Loucy (cell line): ENCODE measurements at regions not wholly inside any gene's neighbourhood (a gene's known extent, or its start where the extent isn't known, plus 50 kb on each side); places are given as distances from the start of the nearest gene placed in this dataset.

Experiments
- H2AFZ ChIP-seq: fragments of 200-600 bp; sonication (generic); 2 replicates; pipeline ENCODE4 v1.6.0; 2016; ENCODE audit warnings: antibody characterized with exemption, mild to moderate bottlenecking, low read length, moderate library complexity
- H3F3A ChIP-seq: fragments of 200-600 bp; 2 replicates; pipeline ENCODE4 v1.6.0; 2016; ENCODE audit warnings: antibody characterized with exemption, low read depth, mild to moderate bottlenecking
- H3K27me3 ChIP-seq: fragments of 200-600 bp; sonication (generic); 2 replicates; pipeline ENCODE4 v1.6.1; 2014; ENCODE audit warnings: low read length, mild to moderate bottlenecking; ENCODE audit not compliant: insufficient read depth, poor library complexity, severe bottlenecking
- H3K36me3 ChIP-seq: fragments of 200-600 bp; sonication (generic); 2 replicates; pipeline ENCODE4 v1.6.1; 2016; ENCODE audit warnings: low read length; ENCODE audit not compliant: insufficient read depth
- H3K4me1 ChIP-seq: fragments of 200-600 bp; sonication (generic); 2 replicates; pipeline ENCODE4 v1.5.1; 2014; ENCODE audit warnings: low read length, mild to moderate bottlenecking; ENCODE audit not compliant: insufficient read depth, poor library complexity, severe bottlenecking
- H3K4me2 ChIP-seq: fragments of 200-600 bp; sonication (generic); 2 replicates; pipeline ENCODE4 v1.6.0; 2014; ENCODE audit warnings: antibody characterized with exemption, low read length, low read depth, mild to moderate bottlenecking; ENCODE audit not compliant: poor library complexity, severe bottlenecking
- H3K4me3 ChIP-seq: fragments of 200-600 bp; sonication (generic); 2 replicates; pipeline ENCODE4 v1.5.1; 2014; ENCODE audit warnings: low read length, mild to moderate bottlenecking, mixed read lengths; ENCODE audit not compliant: poor library complexity, severe bottlenecking
- H3K79me2 ChIP-seq: fragments of 200-600 bp; sonication (generic); 2 replicates; pipeline ENCODE4 v1.6.1; 2014; ENCODE audit warnings: low read length; ENCODE audit not compliant: insufficient read depth
- H3K9ac ChIP-seq: fragments of 200-600 bp; sonication (generic); 2 replicates; pipeline ENCODE4 v1.6.0; 2014; ENCODE audit warnings: mild to moderate bottlenecking, low read depth, low read length, moderate library complexity; ENCODE audit not compliant: poor library complexity, severe bottlenecking
- H3K9me2 ChIP-seq: fragments of 200-600 bp; sonication (generic); replicated peaks from 2 replicates; pipeline ENCODE4 v1.6.1; 2016; ENCODE audit warnings: low read depth, low read length, mixed read lengths
- H3K9me3 ChIP-seq: fragments of 200-600 bp; sonication (generic); 2 replicates; pipeline ENCODE4 v1.6.1; 2014; ENCODE audit warnings: mild to moderate bottlenecking, antibody characterized with exemption, low read length, low read depth; ENCODE audit not compliant: insufficient read depth
- H4K20me1 ChIP-seq: fragments of 200-600 bp; sonication (generic); 2 replicates; pipeline ENCODE4 v1.6.0; 2014; ENCODE audit warnings: antibody characterized with exemption, low read length, mild to moderate bottlenecking; ENCODE audit not compliant: insufficient read depth, poor library complexity, severe bottlenecking
- CTCF ChIP-seq: fragments of 200-600 bp; sonication (generic); conservative IDR thresholded peaks from 2 replicates; pipeline ENCODE4 v1.5.1; 2014; ENCODE audit warnings: mild to moderate bottlenecking, antibody characterized with exemption, low read length
- EZH2phosphoT487 ChIP-seq: fragments of 200-600 bp; IDR thresholded peaks from 2 replicates; pipeline ENCODE4 v1.6.1; 2018; ENCODE audit warnings: antibody characterized with exemption, mild to moderate bottlenecking, moderate library complexity, borderline replicate concordance

- Histone ChIP-seq H3K4me1 (no peaks in the 10 kb centered on the region), H3K9me3 (no peaks in the 10 kb centered on the region), H3K9ac (no peak overlapping the region), H3K9me2 (no peaks in the 10 kb centered on the region), H4K20me1 (no peaks in the 10 kb centered on the region), H2AFZ (no peak overlapping the region), H3K27me3 (no peaks in the 10 kb centered on the region), H3K4me2 (no peak overlapping the region), H3F3A (no peaks in the 10 kb centered on the region), H3K36me3 (no peaks in the 10 kb centered on the region), H3K4me3 (no peak overlapping the region), H3K79me2 (no peaks in the 10 kb centered on the region)
- TF ChIP-seq CTCF (no peak), EZH2phosphoT487 (no peak)
Measured at GRCh38 chr4:156568041-156568440, 403.6 kb downstream of the PDGFC start.

DNA sequence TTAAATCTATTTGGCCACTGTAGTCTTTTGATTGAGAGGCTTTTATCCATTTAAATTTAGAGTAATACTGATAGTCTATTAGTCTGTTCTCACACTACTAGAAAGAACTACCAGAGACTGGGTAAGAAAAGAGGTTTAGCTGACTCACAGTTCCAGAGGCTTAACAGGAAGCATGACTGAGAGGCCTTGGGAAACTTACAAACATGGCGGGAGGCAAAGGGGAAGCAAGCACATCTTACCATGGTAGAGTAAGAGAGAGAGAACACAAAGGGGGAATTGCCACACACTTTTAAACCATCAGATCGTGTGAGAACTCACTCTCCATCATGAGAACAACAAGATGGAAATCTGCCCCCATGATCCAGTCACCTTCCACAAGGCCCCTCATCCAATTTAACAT is 410.9 kb downstream of the PDGFC start:
- no peak overlapping the region for H3K4me2 ChIP-seq
- H3K4me3 ChIP-seq: no peak overlapping the region
- H3K4me1 ChIP-seq: no peaks in the 10 kb centered on the region
- no peaks in the 10 kb centered on the region for H3K9me3 ChIP-seq
- TF ChIP-seq EZH2phosphoT487: no peak
- TF ChIP-seq CTCF: no peak
- no peaks in the 10 kb centered on the region for H3K27me3 ChIP-seq
- H3K36me3 ChIP-seq: no peaks in the 10 kb centered on the region
- H3K79me2 ChIP-seq: no peaks in the 10 kb centered on the region
- H4K20me1 ChIP-seq: no peaks in the 10 kb centered on the region
- no peak overlapping the region for H2AFZ ChIP-seq
- H3K9me2 ChIP-seq: no peaks in the 10 kb centered on the region
- no peaks in the 10 kb centered on the region for H3F3A ChIP-seq
- no peak overlapping the region for H3K9ac ChIP-seq

GRCh38 chr4:156559346-156559745 is 412.3 kb downstream of the PDGFC start:
- Histone ChIP-seq H3F3A (no peaks in the 10 kb centered on the region), H3K9me3 (no peaks in the 10 kb centered on the region), H3K79me2 (no peaks in the 10 kb centered on the region), H3K9ac (no peak overlapping the region), H3K9me2 (no peaks in the 10 kb centered on the region), H2AFZ (no peak overlapping the region), H4K20me1 (no peaks in the 10 kb centered on the region), H3K36me3 (no peaks in the 10 kb centered on the region), H3K4me1 (no peaks in the 10 kb centered on the region), H3K27me3 (no peaks in the 10 kb centered on the region), H3K4me3 (no peak overlapping the region), H3K4me2 (no peak overlapping the region)
- no peak for TF ChIP-seq EZH2phosphoT487
- TF ChIP-seq CTCF: no peak
